Transverse colon (tissue), 4 donors: ENCODE measurements at regions not wholly inside any gene's neighbourhood (a gene's known extent, or its start where the extent isn't known, plus 50 kb on each side); places are given as distances from the start of the nearest gene placed in this dataset.

ENCODE experiments used
- CTCF ChIP-seq, 5 experiments: fragments of 200-600 bp in 3 of 5; fragments of 450-650 bp in 2 of 5; sonication (generic) in 3 of 5; IDR thresholded peaks; 1 replicate in 2 of 5; 2 replicates in 3 of 5; pipeline ENCODE4 v1.5.1; 2016 to 2017; ENCODE audit warnings: antibody characterized with exemption in 5 of 5, inconsistent platforms in 3 of 5, mild to moderate bottlenecking in 2 of 5, moderate library complexity in 1 of 5
- EP300 ChIP-seq: sonication (generic); formaldehyde crosslinking; IDR thresholded peaks from one replicate; pipeline ENCODE4 v1.6.1; 2017; ENCODE audit warnings: antibody characterized with exemption, low read depth
- POLR2AphosphoS5 ChIP-seq, 3 donors: sonication (generic); formaldehyde crosslinking; IDR thresholded peaks; one replicate each; pipeline ENCODE4 v1.6.1; 2016; ENCODE audit warnings: antibody characterized with exemption in 3 of 3

- TF ChIP-seq EP300 (no peak), POLR2AphosphoS5 (IDR thresholded peaks at IDR 0.05) (no peak), CTCF (IDR thresholded peaks at IDR 0.05) (no peak)
Measured at GRCh38 chr9:110064803-110065202, 143.2 kb downstream of the C9orf152 start.
